Sigmoid colon (tissue), 6 donors: ENCODE measurements at regions not wholly inside any gene's neighbourhood (a gene's known extent, or its start where the extent isn't known, plus 50 kb on each side); places are given as distances from the start of the nearest gene placed in this dataset.
A peak's percentile ranks its signal among the peaks of the same experiment; 100 is the strongest.

Experiments
- DNase-seq: peaks from one replicate; pipeline ENCODE4 v3.0.0-alpha.2; 2019
- H3K27ac ChIP-seq, 4 donors: fragments of 200-600 bp; sonication (generic); one replicate each; pipeline ENCODE4 v1.5.1; 2016 to 2019; ENCODE audit warnings: mild to moderate bottlenecking in 1 of 4
- H3K27me3 ChIP-seq, 3 donors: fragments of 200-600 bp; sonication (generic); one replicate each; pipeline ENCODE4 v1.5.1; 2019; ENCODE audit warnings: mild to moderate bottlenecking in 1 of 3
- H3K36me3 ChIP-seq, 4 donors: fragments of 200-600 bp; sonication (generic); one replicate each; pipeline ENCODE4 v1.5.1; 2016 to 2019
- H3K4me1 ChIP-seq, 4 donors: fragments of 200-600 bp; sonication (generic); one replicate each; pipeline ENCODE4 v1.5.1; 2017 to 2019
- H3K4me3 ChIP-seq, 4 donors: fragments of 200-600 bp; sonication (generic); one replicate each; pipeline ENCODE4 v1.5.1; 2017 to 2019; ENCODE audit warnings: mild to moderate bottlenecking in 2 of 4, moderate library complexity in 1 of 4
- H3K9me3 ChIP-seq, 4 donors: fragments of 200-600 bp in 3 of 4; sonication (generic) in 3 of 4; one replicate each; pipeline versions ENCODE4 v1.5.1 to v1.6.1; 2013 to 2019
- EP300 ChIP-seq, 4 donors: sonication (generic); formaldehyde crosslinking; IDR thresholded peaks; one replicate each; pipeline ENCODE4 v1.6.1; 2017; ENCODE audit warnings: antibody characterized with exemption in 4 of 4
- POLR2A ChIP-seq, 2 donors: fragments of 450-650 bp; IDR thresholded peaks; one replicate each; pipeline ENCODE4 v1.6.1; 2016; ENCODE audit warnings: antibody characterized with exemption in 2 of 2, mild to moderate bottlenecking in 2 of 2, moderate library complexity in 2 of 2
- POLR2AphosphoS5 ChIP-seq, 4 donors: sonication (generic); formaldehyde crosslinking; IDR thresholded peaks; one replicate each; pipeline ENCODE4 v1.6.1; 2017; ENCODE audit warnings: antibody characterized with exemption in 4 of 4
- WGBS, 2 donors: extraction: QIAGEN DNeasy Blood & Tissue Kit; methylation state at CpG; one replicate each; pipeline ENCODE4 v1.1.7; 2013; 5-methylcytosine and 5-hydroxymethylcytosine counted together
- intact Hi-C: fragments of 100-400 bp; cut with DNase I; formaldehyde crosslinking; loops from one replicate; pipeline ENCODE4 v1.15.1; 2023
- TF ChIP-seq, protein P1 (sequence below), 4 experiments: fragments of 450-650 bp in 3 of 4; fragments of 200-600 bp in 1 of 4; IDR thresholded peaks; one replicate each; pipeline ENCODE4 v1.5.1; 2016 to 2019; ENCODE audit warnings: antibody characterized with exemption in 4 of 4, mild to moderate bottlenecking in 3 of 4, moderate library complexity in 2 of 4
- donor health status: healthy with polysubstance abuse.
- donor health status: healthy.

DNA sequence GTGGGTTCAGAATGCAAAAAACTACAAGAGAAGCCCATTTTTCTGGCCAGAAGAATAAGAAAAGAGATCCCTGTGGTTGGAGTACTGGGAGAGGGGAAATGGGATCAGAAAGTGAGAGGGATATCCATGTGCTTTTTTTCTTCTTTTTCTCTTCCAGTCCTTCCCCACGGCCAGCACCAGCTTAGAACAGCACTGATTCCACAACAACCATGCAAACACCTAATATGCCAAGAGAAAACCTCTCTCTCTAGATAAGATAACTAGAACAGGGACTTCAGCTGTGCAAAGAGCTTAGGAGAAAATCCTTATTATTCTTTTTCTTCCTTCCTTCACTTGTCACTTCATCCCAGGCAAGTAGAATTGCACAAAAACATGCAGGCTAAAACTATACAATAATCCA is 83.5 kb downstream of the ELAPOR2 start:
- no peaks in the 10 kb centered on the region for H3K9me3 ChIP-seq
- peaks cover 0 to 4% (median 0%) of the 10 kb centered on the region in 4 donors for H3K4me1 ChIP-seq
- H3K4me3 ChIP-seq = no peak overlapping the region
- intact Hi-C loops = no loop called here
- DNase-seq = no peak
- TF ChIP-seq EP300 (IDR thresholded peaks at IDR 0.05) = no peak
- no peak for TF ChIP-seq POLR2AphosphoS5 (IDR thresholded peaks at IDR 0.05)
- TF ChIP-seq, protein P1, sequence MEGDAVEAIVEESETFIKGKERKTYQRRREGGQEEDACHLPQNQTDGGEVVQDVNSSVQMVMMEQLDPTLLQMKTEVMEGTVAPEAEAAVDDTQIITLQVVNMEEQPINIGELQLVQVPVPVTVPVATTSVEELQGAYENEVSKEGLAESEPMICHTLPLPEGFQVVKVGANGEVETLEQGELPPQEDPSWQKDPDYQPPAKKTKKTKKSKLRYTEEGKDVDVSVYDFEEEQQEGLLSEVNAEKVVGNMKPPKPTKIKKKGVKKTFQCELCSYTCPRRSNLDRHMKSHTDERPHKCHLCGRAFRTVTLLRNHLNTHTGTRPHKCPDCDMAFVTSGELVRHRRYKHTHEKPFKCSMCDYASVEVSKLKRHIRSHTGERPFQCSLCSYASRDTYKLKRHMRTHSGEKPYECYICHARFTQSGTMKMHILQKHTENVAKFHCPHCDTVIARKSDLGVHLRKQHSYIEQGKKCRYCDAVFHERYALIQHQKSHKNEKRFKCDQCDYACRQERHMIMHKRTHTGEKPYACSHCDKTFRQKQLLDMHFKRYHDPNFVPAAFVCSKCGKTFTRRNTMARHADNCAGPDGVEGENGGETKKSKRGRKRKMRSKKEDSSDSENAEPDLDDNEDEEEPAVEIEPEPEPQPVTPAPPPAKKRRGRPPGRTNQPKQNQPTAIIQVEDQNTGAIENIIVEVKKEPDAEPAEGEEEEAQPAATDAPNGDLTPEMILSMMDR (IDR thresholded peaks at IDR 0.05) = no peak
- TF ChIP-seq POLR2A (IDR thresholded peaks at IDR 0.05) = no peak
- peak overlapping the region; percentile 5 to 64 (median 43) for H3K27ac ChIP-seq
- H3K36me3 ChIP-seq = no peaks in the 10 kb centered on the region
- no peaks in the 10 kb centered on the region for H3K27me3 ChIP-seq
- WGBS, 2 donors = 52 to 59% methylated on average over 1 of the region's 1 CpG

DNA sequence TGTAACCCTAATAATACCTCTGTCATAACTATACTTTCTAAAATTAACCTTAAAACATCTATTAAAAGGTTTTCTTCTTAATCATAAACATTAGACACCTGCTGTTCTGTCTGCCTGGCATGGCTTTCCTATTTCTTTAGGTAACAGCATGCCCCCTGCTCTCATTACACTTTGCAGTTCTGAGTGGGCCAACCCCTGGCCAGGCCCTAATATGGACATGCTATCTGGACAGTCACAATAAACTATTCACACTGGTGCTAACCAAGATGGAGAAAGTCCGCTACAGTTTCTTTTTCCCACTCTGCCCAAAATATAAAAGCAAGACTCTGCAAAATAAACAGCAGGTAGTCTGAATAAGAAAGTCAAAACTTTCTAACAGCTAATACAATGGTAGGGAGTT is 84.0 kb downstream of the ELAPOR2 start:
- Histone ChIP-seq H3K4me3 (no peak overlapping the region), H3K27ac (peak overlapping the region; percentile 5 to 64 (median 43))
- intact Hi-C loops = no loop called here

DNA sequence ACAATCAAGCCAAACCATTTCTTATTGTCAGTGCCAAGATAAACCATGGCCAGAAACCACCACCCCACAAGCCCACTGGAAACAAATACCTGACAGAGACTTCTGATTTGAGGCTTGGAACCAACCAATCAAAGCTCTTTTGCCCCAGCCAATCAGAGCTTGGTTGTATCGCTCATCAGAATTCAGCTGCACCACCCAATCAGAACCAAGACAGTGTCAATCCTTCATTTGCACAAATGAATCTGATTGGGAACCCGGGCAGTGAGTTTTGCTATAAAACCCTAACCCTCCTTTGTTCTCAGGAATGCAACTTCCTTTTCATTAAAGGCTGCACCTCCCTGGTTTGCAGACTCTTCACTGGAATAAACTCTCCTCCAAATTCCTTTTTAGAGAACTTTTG is 87.4 kb downstream of the ELAPOR2 start:
- Histone ChIP-seq H3K27ac (no peak overlapping the region), H3K27me3 (no peaks in the 10 kb centered on the region), H3K36me3 (no peaks in the 10 kb centered on the region), H3K4me3 (no peak overlapping the region), H3K4me1 (peaks cover 0 to 6% (median 3%) of the 10 kb centered on the region in 4 donors), H3K9me3 (no peaks in the 10 kb centered on the region)
- DNase-seq = no peak
- TF ChIP-seq, protein P1 (IDR thresholded peaks at IDR 0.05) = no peak
- TF ChIP-seq POLR2AphosphoS5 (IDR thresholded peaks at IDR 0.05) (no peak), EP300 (IDR thresholded peaks at IDR 0.05) (no peak), POLR2A (IDR thresholded peaks at IDR 0.05) (no peak)
- intact Hi-C loops = no loop called here
- WGBS, 2 donors = 85 to 91% methylated on average over 2 of the region's 2 CpGs

More for the DNA sequence above, 84.0 kb downstream of the ELAPOR2 start:
- H3K9me3 ChIP-seq = no peaks in the 10 kb centered on the region
- 93 to 96% methylated on average over 1 of the region's 1 CpG for WGBS, 2 donors
- peaks cover 0 to 3% (median 0%) of the 10 kb centered on the region in 4 donors for H3K4me1 ChIP-seq
- DNase-seq = no peak
- TF ChIP-seq EP300 (IDR thresholded peaks at IDR 0.05) (no peak), POLR2A (IDR thresholded peaks at IDR 0.05) (no peak), POLR2AphosphoS5 (IDR thresholded peaks at IDR 0.05) (no peak)
- TF ChIP-seq, protein P1 (IDR thresholded peaks at IDR 0.05) = no peak
- no peaks in the 10 kb centered on the region for H3K36me3 ChIP-seq
- no peaks in the 10 kb centered on the region for H3K27me3 ChIP-seq

DNA sequence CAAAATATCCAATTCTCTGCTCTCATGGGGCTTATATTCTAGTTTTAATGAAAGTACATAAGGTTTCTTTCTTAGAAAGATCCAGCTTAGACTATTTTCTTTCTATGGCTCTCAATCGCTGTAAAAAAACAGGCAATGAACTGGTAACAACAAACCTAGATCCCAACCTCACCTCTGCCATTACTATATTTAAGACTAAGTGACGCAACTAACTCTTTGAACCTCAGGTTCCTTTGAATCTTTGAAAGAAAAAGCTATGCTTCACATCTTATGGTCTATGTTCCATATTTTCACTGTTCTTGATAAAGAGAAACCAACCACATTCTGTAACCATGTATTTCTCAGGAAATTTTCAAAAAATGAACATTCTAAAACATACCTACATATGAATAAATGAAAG is 88.5 kb downstream of the ELAPOR2 start:
- DNase-seq = no peak
- no peak overlapping the region for H3K27ac ChIP-seq
- intact Hi-C loops = no loop called here
- 84 to 96% methylated on average over 2 of the region's 2 CpGs for WGBS, 2 donors
- TF ChIP-seq, protein P1 (IDR thresholded peaks at IDR 0.05) = no peak
- TF ChIP-seq POLR2A (IDR thresholded peaks at IDR 0.05) = no peak
- TF ChIP-seq POLR2AphosphoS5 (IDR thresholded peaks at IDR 0.05) = no peak
- no peak for TF ChIP-seq EP300 (IDR thresholded peaks at IDR 0.05)
- H3K27me3 ChIP-seq = no peaks in the 10 kb centered on the region
- peaks cover 0 to 6% (median 3%) of the 10 kb centered on the region in 4 donors for H3K4me1 ChIP-seq
- H3K9me3 ChIP-seq = no peaks in the 10 kb centered on the region
- no peaks in the 10 kb centered on the region for H3K36me3 ChIP-seq
- no peak overlapping the region for H3K4me3 ChIP-seq

DNA sequence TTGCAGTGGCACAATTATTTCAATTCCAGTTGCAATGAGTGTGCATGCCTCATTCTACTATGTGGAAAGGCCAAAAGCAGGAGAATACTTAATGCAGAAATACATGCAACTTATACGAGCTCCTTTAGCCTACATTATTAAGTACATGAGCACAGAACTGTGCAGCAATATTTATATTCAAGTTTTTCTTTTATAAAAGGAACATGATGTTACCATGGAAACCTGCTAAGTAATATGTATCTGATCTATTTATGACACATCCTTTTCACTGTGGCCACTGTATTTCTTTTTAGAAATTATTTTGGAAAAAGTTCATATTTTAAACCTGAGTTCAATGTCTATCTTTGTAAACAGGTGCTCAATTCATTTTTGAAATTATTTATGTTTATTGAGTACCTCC is 88.9 kb downstream of the ELAPOR2 start:
- no peak overlapping the region for H3K27ac ChIP-seq
- intact Hi-C loops = no loop called here
- WGBS, 2 donors = 82 to 85% methylated on average over 1 of the region's 1 CpG

More for the DNA sequence above, 88.9 kb downstream of the ELAPOR2 start:
- DNase-seq = no peak
- TF ChIP-seq, protein P1 (IDR thresholded peaks at IDR 0.05) = no peak
- Histone ChIP-seq H3K27me3 (no peaks in the 10 kb centered on the region), H3K36me3 (no peaks in the 10 kb centered on the region), H3K9me3 (no peaks in the 10 kb centered on the region), H3K4me3 (no peak overlapping the region), H3K4me1 (peaks cover 0 to 6% (median 3%) of the 10 kb centered on the region in 4 donors)
